ENCODE measurements at regions not wholly inside any gene's neighbourhood (a gene's known extent, or its start where the extent isn't known, plus 50 kb on each side); places are given as distances from the start of the nearest gene placed in this dataset.
"Not testable (repeated sequence)": the region's sequence is repeated elsewhere in the genome, so short reads cannot be mapped to it uniquely, and the experiment has no call there.

DNA sequence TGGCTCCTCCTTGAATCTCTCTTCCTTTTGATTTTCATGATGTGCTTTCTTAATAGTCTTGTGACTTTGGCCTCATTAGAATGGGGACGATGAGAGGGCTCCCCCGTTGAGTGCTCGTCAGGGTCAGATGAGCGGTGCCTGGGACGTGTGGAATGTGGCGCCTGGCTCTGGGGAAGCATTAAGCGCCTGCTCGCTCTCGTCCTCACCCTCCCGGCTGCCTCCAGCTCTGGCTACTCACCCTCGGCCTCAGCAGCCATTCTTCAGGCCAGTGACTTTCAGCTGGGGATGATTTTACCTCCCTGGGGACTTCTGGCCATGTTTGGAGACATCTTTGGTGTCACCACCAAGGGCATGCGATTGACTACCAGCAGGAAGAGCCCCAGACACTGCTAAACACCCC lies 69.7 kb downstream of the RPS6KA4 start:
- DNase-seq (ENCODE audit: low spot score): no peak

DNA sequence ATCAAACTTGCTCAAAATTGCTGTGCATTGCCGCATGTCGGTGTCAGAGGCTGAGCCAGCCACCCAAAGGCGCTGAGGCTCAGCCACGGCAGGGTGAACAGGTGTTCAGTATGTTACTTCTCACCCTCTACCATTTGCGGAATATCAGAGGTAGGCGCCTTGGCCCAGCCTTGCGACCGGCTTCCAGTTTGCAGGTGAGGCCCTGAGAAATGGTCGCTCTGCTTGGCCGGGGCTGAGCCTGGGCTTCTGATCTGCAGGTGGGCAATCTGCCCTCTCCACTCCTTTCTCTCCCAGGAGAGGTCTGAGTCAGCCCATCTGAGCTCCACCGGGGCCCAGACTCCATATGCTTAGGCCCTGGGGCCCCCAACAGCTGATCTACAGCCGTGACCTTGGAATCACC lies 71.0 kb downstream of the RPS6KA4 start:
- no peak for DNase-seq (ENCODE audit: low spot score)

DNA sequence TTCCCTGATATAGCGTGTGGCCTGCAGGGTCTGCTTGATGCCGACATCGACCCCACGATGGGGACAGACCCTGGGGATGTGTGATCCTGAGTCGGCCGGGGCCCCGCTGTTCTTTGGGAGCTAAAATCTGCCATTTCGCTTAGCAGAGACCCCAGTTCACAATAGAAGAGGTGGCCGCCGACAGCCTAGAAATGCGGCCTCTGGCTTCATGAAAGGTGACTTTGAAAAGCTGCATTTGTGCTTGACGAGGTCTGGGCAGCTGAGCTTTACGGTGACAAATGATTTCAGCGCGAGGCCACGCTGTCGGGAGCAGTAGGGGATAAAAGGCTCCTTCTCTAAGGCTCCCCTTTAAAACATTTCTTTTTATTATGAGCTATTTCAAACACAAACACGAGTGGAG lies 71.7 kb downstream of the RPS6KA4 start:
- DNase-seq (ENCODE audit: low spot score): no peak

DNA sequence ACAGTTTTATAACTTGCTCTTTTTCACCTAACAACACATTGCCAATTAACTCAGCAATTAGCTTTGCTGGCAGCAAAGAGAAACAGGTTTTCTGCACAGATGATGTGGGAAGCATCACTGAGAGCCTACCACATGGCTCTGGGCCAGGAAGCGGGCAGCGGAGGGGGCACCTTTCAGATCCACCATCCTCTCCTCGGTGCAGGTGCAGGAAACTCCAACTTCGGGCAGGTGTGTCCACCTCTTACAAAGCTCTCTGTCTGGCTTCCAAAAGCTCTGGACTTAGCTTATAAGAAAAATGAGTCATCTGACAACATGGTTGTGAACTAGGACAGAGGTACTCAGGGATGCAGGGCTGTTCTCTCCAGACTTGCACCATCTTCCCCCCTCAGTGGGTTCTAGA lies 77.0 kb downstream of the RPS6KA4 start:
- DNase-seq (ENCODE audit: low spot score): no peak

DNA sequence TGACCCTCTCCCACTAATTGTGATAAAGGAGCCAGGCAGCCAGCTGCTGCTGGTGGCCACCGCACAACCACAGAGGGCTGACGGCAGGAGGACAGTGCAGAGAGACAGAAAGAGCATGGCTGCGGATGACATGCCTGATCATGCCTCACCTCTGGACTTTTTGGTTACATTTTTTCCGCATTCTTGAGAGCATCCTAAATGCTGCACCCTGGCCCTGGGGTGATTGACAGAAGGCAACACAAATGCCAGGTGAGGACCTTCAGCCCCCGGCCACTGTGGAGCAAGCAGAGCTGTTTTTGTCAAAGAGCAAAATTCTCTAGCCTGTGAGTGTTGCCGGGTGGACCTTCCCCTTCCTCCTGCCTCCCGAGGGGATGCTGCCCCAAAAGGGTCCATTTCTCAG lies 78.5 kb downstream of the RPS6KA4 start:
- no peak for DNase-seq (ENCODE audit: low spot score)

GRCh38 chr11:64438986-64439771 lies 80.2 kb downstream of the RPS6KA4 start:
- no peak for DNase-seq (ENCODE audit: low spot score)

GRCh38 chr11:64439772-64440491 lies 81.0 kb downstream of the RPS6KA4 start:
- DNase-seq (ENCODE audit: low spot score): not testable (repeated sequence)

DNA sequence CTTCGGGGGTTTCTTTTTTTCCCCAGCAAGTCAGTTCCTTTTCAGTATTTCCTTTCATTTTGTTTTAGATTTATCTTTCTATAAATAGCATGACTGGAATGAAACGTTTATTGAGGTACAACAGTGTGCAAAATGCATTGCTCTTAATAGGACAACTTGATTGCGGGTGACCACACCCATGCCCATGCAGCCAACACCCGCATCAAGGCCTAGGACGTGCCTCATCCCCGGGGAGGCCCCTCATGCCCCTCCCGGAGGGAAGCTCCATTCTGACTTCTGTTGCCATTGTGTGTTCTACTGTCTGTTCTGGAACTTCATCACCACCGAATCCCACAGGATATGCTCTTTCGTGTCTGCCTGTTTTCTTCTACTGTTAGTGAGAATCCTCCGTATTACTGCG lies 82.2 kb downstream of the RPS6KA4 start:
- DNase-seq (ENCODE audit: low spot score): no peak

GRCh38 chr11:64443001-64443400 lies 84.0 kb downstream of the RPS6KA4 start:
- DNase-seq (ENCODE audit: low spot score): no peak

GRCh38 chr11:64444838-64445441 lies 86.0 kb downstream of the RPS6KA4 start:
- peak; percentile 49 for DNase-seq (ENCODE audit: low spot score)

DNA sequence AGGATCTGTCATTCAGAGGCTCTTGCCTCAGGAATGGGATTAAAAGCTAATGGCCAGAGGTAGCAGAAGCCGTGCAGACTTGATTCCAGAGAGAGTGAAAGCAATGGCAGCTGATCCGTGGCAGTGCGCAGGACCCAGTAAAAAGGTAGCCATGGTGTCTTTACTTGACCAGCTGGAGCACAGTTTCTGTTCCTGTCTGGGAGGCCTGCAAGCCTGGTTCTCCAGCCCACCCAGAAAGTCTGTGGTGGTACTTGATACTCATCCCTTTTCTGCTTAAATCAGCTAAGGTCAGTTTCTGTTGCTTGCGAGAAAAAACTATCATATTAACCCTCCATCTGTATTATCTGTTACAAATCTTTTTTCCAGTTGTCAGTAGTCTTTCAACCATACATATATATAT lies 86.7 kb downstream of the RPS6KA4 start:
- DNase-seq (ENCODE audit: low spot score): no peak

DNA sequence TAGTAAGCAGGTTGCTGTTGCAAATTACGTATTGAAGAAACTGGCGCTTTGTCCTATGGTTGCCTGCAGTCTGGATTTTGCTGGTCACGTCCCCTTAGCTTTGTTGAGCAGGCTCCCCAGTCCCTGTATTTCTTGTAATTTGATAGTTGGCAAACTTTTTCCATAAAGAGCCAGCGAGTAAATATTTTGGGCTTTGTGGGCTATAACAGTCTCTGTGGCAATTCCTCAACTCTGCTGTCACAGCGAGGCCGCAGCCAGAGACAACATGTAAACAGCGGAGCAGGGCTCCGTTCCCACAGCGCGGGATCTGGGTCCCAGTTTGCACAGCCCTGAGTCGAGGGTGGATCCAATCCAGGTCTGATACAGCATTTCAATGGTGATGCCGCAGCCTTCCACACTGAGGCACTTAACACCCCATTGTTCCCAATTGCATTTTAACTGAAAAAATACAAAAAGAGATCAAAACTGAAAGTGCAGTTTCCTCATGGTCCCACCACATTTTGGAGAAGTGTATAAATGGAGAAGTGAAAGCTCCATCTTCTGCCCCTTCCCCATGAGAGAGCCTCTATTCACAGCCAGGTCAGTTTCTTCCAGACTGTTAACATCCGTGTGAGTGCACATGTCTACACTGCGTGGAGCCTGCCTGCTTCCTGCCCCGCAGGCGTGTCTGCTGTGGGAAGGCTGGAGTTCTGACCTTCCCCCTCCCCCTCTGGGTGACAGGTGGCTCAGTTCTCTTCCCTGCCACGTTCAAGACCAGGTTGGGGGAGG lies 89.1 kb downstream of the RPS6KA4 start:
- DNase-seq (ENCODE audit: low spot score): peak; percentile 65

DNA sequence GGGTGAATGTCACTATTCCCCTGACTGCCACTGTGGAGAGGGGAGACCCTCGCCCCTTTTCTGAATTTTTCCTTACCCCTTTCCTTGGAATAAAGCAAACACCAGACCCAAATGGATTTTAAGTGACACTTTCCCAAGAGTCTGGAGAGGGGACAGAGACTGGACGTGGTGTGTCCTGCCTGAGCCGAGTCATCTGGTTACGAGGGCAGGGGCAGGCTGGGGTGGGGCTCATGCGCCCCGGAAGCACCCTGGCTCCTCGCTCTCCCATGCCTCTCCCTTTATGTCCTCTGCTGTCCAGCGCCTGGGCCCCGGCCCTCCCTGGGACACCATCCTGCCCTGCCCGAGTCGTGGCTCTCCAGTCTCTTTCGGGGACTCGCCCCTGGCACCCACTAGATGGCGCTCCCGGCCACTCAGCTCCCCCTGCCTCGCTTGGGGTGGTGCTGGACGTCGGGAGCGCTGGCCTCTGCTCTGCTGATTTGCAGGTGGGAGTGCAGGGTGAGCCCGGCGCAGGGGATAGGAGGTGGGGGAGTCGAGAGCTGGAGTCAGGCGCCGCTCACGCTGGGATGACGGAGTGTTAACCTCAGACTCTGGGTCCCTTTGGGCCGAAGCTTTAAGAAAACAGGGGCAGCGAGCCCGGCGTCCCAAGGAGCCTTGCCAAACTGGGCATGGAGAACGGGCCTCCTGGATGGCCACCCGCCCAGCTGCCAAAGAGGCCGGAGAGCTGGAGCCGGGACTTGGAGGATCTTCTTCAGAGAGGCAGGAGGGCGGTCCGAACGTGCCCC lies 89.8 kb downstream of the RPS6KA4 start:
- peak; percentile 86 for DNase-seq (ENCODE audit: low spot score)

DNA sequence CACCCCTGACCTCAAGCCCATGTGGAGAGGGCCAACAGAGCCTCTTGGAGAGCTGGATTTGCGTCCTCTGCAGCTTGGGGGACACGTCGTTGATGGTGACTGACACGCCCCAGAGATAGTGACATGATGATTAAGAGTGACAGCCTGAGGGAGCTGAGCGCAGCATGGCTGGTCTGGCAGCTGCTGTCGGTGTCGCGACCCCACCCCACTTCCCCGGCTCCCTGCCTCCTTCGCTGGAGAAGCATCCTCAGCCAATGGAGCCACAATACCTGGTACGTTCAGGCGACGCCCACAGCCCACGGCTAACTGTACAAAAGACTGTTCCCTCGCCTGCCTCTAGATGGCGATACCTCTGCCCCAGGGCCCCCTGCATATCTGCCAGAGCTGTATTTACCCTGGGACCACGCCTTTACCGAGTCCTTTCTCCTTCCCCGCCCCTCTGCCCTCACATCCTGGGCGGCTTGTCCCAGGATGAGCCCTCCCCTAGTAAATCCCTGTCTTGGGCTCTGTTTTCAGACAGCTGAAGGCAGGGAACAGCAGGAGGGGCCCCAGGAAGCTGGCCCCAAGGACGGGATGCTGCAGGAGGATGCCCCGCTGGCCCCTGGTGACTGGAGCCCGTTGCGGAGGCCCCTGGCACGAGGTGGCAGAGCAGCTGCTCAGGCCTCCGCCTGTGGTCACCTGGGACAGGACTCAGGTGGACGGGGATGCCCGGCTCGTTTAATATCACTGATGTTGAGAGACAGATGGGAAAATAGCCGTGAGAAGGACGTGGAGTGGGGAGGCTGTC lies 90.6 kb downstream of the RPS6KA4 start:
- DNase-seq (ENCODE audit: low spot score): peak; percentile 78

DNA sequence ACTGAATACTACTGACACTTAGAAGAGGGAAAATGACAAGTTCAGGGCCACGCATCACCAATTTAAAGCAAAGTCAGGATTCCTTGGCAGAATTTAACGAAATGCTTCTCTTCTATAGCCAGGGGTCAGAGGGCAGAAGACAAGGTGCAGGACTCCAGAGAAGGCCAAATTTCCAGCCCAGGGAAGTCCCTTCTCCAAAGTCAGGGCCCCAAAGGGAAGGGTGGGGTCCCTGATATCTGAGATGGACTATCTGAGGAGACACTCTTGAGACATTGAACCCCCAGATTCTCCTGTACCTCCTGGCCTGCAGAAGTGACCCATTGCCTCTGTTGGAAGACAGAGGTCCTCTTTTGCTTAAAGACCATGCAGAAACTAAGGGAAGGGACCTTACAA lies 91.2 kb downstream of the RPS6KA4 start:
- DNase-seq (ENCODE audit: low spot score): no peak

GRCh38 chr11:64451856-64452255 lies 92.9 kb downstream of the RPS6KA4 start:
- DNase-seq (ENCODE audit: low spot score): no peak

DNA sequence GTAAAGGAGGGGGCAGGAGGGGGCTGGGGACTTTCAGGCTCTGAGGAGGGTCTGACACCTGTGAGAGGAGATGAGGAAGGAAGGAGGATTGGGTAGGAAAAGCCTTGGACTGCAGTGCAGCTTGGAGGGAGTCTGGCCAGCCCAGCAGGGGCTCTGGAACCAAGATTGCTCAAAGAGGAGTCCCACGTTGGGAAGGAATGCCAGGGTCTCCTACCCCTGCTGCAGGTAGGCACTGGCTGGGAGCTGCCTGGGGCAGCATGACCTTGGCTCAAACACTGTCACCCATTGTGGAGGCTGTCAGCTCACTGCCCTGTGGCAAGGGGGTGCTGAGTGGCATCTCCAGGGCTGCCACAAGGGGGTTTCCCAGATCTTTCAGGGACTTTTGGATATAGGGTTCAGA lies 94.5 kb downstream of the RPS6KA4 start:
- DNase-seq (ENCODE audit: low spot score): no peak

DNA sequence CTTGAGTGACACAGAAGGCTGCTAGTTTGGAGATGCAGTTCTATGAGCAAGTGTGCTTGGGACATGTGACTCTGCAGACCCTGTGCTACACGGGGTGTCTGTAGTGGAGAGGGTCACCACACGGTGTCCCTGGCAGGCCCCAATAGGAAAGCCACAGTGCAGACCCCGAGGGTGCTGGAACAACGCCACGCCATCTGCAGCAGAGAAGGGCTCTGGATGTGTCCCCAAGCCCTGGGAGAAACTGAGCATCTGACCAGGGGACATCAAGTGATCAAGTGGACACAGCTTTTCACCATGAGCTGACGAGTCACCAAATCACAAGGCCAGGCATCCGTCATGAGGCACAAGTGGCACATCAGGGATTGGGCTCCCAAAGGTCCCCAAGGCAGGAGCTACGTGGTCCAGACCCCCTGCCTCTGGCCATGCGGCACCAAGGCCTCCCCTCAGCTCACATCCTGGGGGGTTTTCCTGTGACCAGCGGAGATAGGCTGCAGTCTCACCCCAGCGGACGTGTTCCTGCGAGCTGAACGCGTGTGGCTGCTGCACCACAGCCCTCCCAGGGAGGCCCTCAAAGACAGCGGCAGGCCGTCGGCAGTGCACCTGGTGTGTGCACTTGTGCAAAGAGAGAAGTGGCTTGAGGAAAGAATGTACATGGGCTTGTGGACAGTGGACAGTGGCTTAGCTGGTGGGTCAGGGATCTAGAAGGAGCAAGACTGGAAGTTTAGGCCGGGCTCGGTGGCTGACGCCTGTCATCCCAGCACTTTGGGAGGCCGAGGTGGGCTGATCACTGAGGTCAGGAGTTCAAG lies 96.7 kb downstream of the RPS6KA4 start:
- DNase-seq (ENCODE audit: low spot score): no peak

GRCh38 chr11:64456509-64457320 lies 97.8 kb downstream of the RPS6KA4 start:
- DNase-seq (ENCODE audit: low spot score): no peak
